GM18505 (cell line): ENCODE measurements at regions not wholly inside any gene's neighbourhood (a gene's known extent, or its start where the extent isn't known, plus 50 kb on each side); places are given as distances from the start of the nearest gene placed in this dataset.

Experiments
- ATAC-seq: cut with Tn5 transposase; IDR thresholded peaks from one replicate; pipeline ENCODE4 v1.9.1; 2021; ENCODE audit not compliant: unreplicated experiment
- POLR2A ChIP-seq: IDR thresholded peaks from 4 replicates; pipeline ENCODE4 v1.6.1; 2011; ENCODE audit warnings: borderline replicate concordance; ENCODE audit not compliant: insufficient read depth, insufficient read length; ENCODE audit errors: extremely low read depth

- TF ChIP-seq POLR2A = no peak
- no peak for ATAC-seq
These were observed 505.9 kb upstream of the MANEA start for GRCh38 chr6:95071464-95071863.

- no peak for ATAC-seq
- no peak for TF ChIP-seq POLR2A
These were observed 498.9 kb upstream of the MANEA start for GRCh38 chr6:95078457-95078856.

- no peak for ATAC-seq
These were observed 496.1 kb upstream of the MANEA start for GRCh38 chr6:95081231-95081630.

GRCh38 chr6:95081949-95082348, 495.4 kb upstream of the MANEA start:
- ATAC-seq = no peak
- no peak for TF ChIP-seq POLR2A

More at GRCh38 chr6:95081231-95081630, 496.1 kb upstream of the MANEA start:
- no peak for TF ChIP-seq POLR2A

- TF ChIP-seq POLR2A = no peak
- no peak for ATAC-seq
These were observed 493.8 kb upstream of the MANEA start for GRCh38 chr6:95083506-95083905.

GRCh38 chr6:95084867-95085266, 492.5 kb upstream of the MANEA start:
- no peak for ATAC-seq
- no peak for TF ChIP-seq POLR2A

GRCh38 chr6:95087394-95088097, 489.8 kb upstream of the MANEA start:
- no peak for ATAC-seq
- TF ChIP-seq POLR2A = no peak

- peak; percentile 89 for ATAC-seq
- TF ChIP-seq POLR2A = no peak
These were observed 485.4 kb upstream of the MANEA start for GRCh38 chr6:95091823-95092436.

GRCh38 chr6:95093154-95093553, 484.2 kb upstream of the MANEA start:
- no peak for ATAC-seq
- TF ChIP-seq POLR2A = no peak

GRCh38 chr6:95094751-95095663, 482.3 kb upstream of the MANEA start:
- no peak for TF ChIP-seq POLR2A
- no peak for ATAC-seq

GRCh38 chr6:95095855-95096254, 481.5 kb upstream of the MANEA start:
- ATAC-seq = no peak
- no peak for TF ChIP-seq POLR2A

GRCh38 chr6:95099410-95099809, 477.9 kb upstream of the MANEA start:
- no peak for TF ChIP-seq POLR2A
- ATAC-seq = no peak

- ATAC-seq = no peak
- no peak for TF ChIP-seq POLR2A
These were observed 468.1 kb upstream of the MANEA start for GRCh38 chr6:95109212-95109611.
